Endothelial cell of umbilical vein (primary cell): ENCODE measurements at regions not wholly inside any gene's neighbourhood (a gene's known extent, or its start where the extent isn't known, plus 50 kb on each side); places are given as distances from the start of the nearest gene placed in this dataset.

ENCODE experiments used
- BruUV-seq: library from RNA; stranded (reverse); fragments of 400-500 nt; replicated peaks from 2 replicates; lab custom pipeline; 2021; lab: Mats Ljungman, UMichigan
- CTCF ChIA-PET: fragments of 300-600, 350-600 bp; sonication (Branson Sonifier 250); formaldehyde crosslinking; loops from one replicate; lab custom pipeline; 2021; ENCODE audit warnings: antibody characterized with exemption, inconsistent platforms; lab: Charles Lee
- POLR2A ChIA-PET: fragments of 300-600, 350-600 bp; sonication (Branson Sonifier 250); formaldehyde crosslinking; loops from one replicate; lab custom pipeline; 2021; ENCODE audit warnings: antibody characterized with exemption, inconsistent platforms; lab: Charles Lee
- DNase-seq: peaks from one replicate; pipeline ENCODE4 v3.0.0-alpha.2; 2011; ENCODE audit warnings: low read depth, low spot score
- FAIRE-seq: peaks from 2 replicates; lab custom pipeline; 2011; peaks lifted over from hg19 to GRCh38; lab: Jason Lieb, UNC
- H2AFZ ChIP-seq: 2 replicates; pipeline ENCODE4 v1.6.0; 2012; ENCODE audit warnings: low read depth, low read length, control low read depth, inconsistent platforms
- H3K27ac ChIP-seq: 2 replicates; pipeline ENCODE4 v1.5.1; 2011; ENCODE audit warnings: low read depth, mild to moderate bottlenecking, control low read depth, low read length, moderate library complexity; ENCODE audit not compliant: insufficient read depth
- H3K27me3 ChIP-seq, 2 experiments: 2 replicates each; pipeline versions ENCODE4 v1.6.0 to v1.6.1; 2011; ENCODE audit warnings: low read length in 2 of 2, mixed read lengths in 1 of 2; ENCODE audit not compliant: control insufficient read depth in 2 of 2, insufficient read depth in 2 of 2
- H3K36me3 ChIP-seq, 2 experiments: 2 replicates in 1 of 2; 3 replicates in 1 of 2; pipeline ENCODE4 v1.5.1; 2011; ENCODE audit warnings: low read length in 2 of 2, mild to moderate bottlenecking in 1 of 2, moderate library complexity in 1 of 2; ENCODE audit not compliant: control insufficient read depth in 2 of 2, insufficient read depth in 2 of 2; ENCODE audit errors: extremely low read depth in 1 of 2
- H3K4me1 ChIP-seq: 3 replicates; pipeline ENCODE4 v1.5.1; 2011; ENCODE audit warnings: mild to moderate bottlenecking, low read length; ENCODE audit not compliant: control insufficient read depth, insufficient read depth; ENCODE audit errors: extremely low read depth
- H3K4me2 ChIP-seq: 2 replicates; pipeline ENCODE4 v1.6.1; 2011; ENCODE audit warnings: low read length, control low read depth, mixed read lengths; ENCODE audit not compliant: insufficient read depth
- H3K4me3 ChIP-seq, 3 experiments: fragments of 200-600 bp in 1 of 3; sonication (generic), shearing (Covaris generic) in 1 of 3; replicated peaks in 1 of 3; 2 replicates each; pipeline ENCODE4 v1.5.1; 2011 to 2016; ENCODE audit warnings: control low read depth in 3 of 3, low read length in 3 of 3, mild to moderate bottlenecking in 2 of 3, inconsistent platforms in 1 of 3, low read depth in 1 of 3, moderate library complexity in 1 of 3; ENCODE audit not compliant: insufficient read depth in 1 of 3
- H3K79me2 ChIP-seq: 2 replicates; pipeline ENCODE4 v1.6.0; 2012; ENCODE audit warnings: low read length, inconsistent platforms; ENCODE audit not compliant: control insufficient read depth, insufficient read depth
- H3K9ac ChIP-seq: replicated peaks from 2 replicates; pipeline ENCODE3; 2011; ENCODE audit warnings: low read length, control low read depth; ENCODE audit not compliant: insufficient read depth; ENCODE audit errors: extremely low read depth
- H3K9me1 ChIP-seq: replicated peaks from 3 replicates; pipeline ENCODE4 v1.6.0; 2011; ENCODE audit warnings: mild to moderate bottlenecking, low read length; ENCODE audit not compliant: control insufficient read depth, insufficient read depth; ENCODE audit errors: extremely low read depth
- H3K9me3 ChIP-seq: replicated peaks from 2 replicates; pipeline ENCODE4 v1.5.1; 2012; ENCODE audit warnings: low read length, inconsistent platforms; ENCODE audit not compliant: control insufficient read depth, insufficient read depth
- H4K20me1 ChIP-seq: replicated peaks from 2 replicates; pipeline ENCODE3; 2011; ENCODE audit warnings: mild to moderate bottlenecking, low read length; ENCODE audit not compliant: control insufficient read depth, insufficient read depth; ENCODE audit errors: extremely low read depth
- CTCF ChIP-seq, 2 donors: IDR thresholded peaks; 1 replicate in 1 of 2; 2 replicates in 1 of 2; pipeline ENCODE4 v1.5.1; 2011; ENCODE audit warnings: low read length in 2 of 2, mild to moderate bottlenecking in 2 of 2, moderate library complexity in 2 of 2, control low read depth in 1 of 2, inconsistent platforms in 1 of 2, low read depth in 1 of 2; ENCODE audit not compliant: insufficient read depth in 1 of 2; ENCODE audit errors: extremely low read depth in 1 of 2
- EZH2 ChIP-seq: IDR thresholded peaks from 2 replicates; pipeline ENCODE4 v1.6.1; 2012; ENCODE audit warnings: borderline replicate concordance, low read depth, mild to moderate bottlenecking, moderate library complexity, low read length, inconsistent platforms; ENCODE audit not compliant: severe bottlenecking
- FOS ChIP-seq: IDR thresholded peaks from 2 replicates; pipeline ENCODE4 v1.6.1; 2011; ENCODE audit warnings: mild to moderate bottlenecking, low read length, moderate library complexity, borderline replicate concordance; ENCODE audit not compliant: insufficient read depth
- GATA2 ChIP-seq: IDR thresholded peaks from 2 replicates; pipeline ENCODE4 v1.7.0; 2011; ENCODE audit warnings: low read depth, mild to moderate bottlenecking, moderate library complexity, mixed read lengths, low read length; ENCODE audit not compliant: insufficient read length, insufficient read depth
- JUN ChIP-seq: IDR thresholded peaks from 2 replicates; pipeline ENCODE4 v1.6.1; 2011; ENCODE audit warnings: borderline replicate concordance, low read depth; ENCODE audit not compliant: insufficient read length, insufficient read depth
- MYC ChIP-seq: IDR thresholded peaks from one replicate; pipeline ENCODE4 v1.6.1; 2011; ENCODE audit warnings: mild to moderate bottlenecking, low read depth, low read length
- POLR2A ChIP-seq: IDR thresholded peaks from 2 replicates; pipeline ENCODE4 v1.6.1; 2012; ENCODE audit warnings: low read depth, mild to moderate bottlenecking, control low read depth, low read length
- POLR2AphosphoS5 ChIP-seq: IDR thresholded peaks from 2 replicates; pipeline ENCODE4 v1.6.1; 2012; ENCODE audit warnings: low read depth, mild to moderate bottlenecking, control low read depth, low read length, moderate library complexity; ENCODE audit not compliant: insufficient read depth
- dilution Hi-C: fragments of 300-500 bp; cut with MboI; formaldehyde crosslinking; loops from one replicate; pipeline ENCODE4 v1.15.0; 2019; ENCODE audit warnings: low sequenced_read_pairs; ENCODE audit not compliant: extremely low pct_ligation_motif_present
- intact Hi-C: fragments of 100-400 bp; cut with micrococcal nuclease; formaldehyde crosslinking; loops from one replicate; pipeline ENCODE4 v1.10.0; 2022
- TF ChIP-seq, protein P1 (sequence below): IDR thresholded peaks from 2 replicates; pipeline ENCODE4 v1.6.1; 2011; ENCODE audit not compliant: insufficient read depth, insufficient read length

GRCh38 chr2:160871953-160872352, 288.3 kb upstream of the TANK start:
- H3K4me1 ChIP-seq, result peaks cover 2% of the 10 kb centered on the region
- no peak overlapping the region for H3K4me2 ChIP-seq
- BruUV-seq, result no TSS peak
- no peaks in the 10 kb centered on the region for H3K9me3 ChIP-seq
- H2AFZ ChIP-seq, result no peak overlapping the region
- no peak overlapping the region for H3K9ac ChIP-seq
- TF ChIP-seq FOS, result no peak
- TF ChIP-seq CTCF (IDR thresholded peaks at IDR 0.05; ENCODE audit: extremely low read depth in 1 of 2, insufficient read depth in 1 of 2, low read depth in 1 of 2, low read length in 2 of 2), result no peak
- TF ChIP-seq GATA2, result no peak
- TF ChIP-seq MYC, result no peak
- no peak for TF ChIP-seq POLR2AphosphoS5
- TF ChIP-seq JUN, result no peak
- TF ChIP-seq POLR2A, result no peak
- TF ChIP-seq, protein P1, sequence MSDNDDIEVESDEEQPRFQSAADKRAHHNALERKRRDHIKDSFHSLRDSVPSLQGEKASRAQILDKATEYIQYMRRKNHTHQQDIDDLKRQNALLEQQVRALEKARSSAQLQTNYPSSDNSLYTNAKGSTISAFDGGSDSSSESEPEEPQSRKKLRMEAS, result no peak
- TF ChIP-seq EZH2, result no peak
- FAIRE-seq (no peak), DNase-seq (no peak)
- H3K9me1 ChIP-seq, result no peaks in the 10 kb centered on the region
- no peaks in the 10 kb centered on the region for H3K79me2 ChIP-seq
- H3K4me3 ChIP-seq, result no peak overlapping the region
- H3K27ac ChIP-seq, result no peak overlapping the region
- no peaks in the 10 kb centered on the region for H3K36me3 ChIP-seq
- ChIA-PET POLR2A (no interaction called here), CTCF (interaction anchor here (1.0 kb wide), 1 partner anchor 47 kb away, joined by 4 read pairs; no protein-coding TSS in a partner anchor)
- dilution Hi-C loops, result no loop called here
- intact Hi-C loops, result no loop called here
- H4K20me1 ChIP-seq, result no peaks in the 10 kb centered on the region
- H3K27me3 ChIP-seq, result peaks cover 0 to 8% of the 10 kb centered on the region in 2 experiments
